ENCODE measurements at regions not wholly inside any gene's neighbourhood (a gene's known extent, or its start where the extent isn't known, plus 50 kb on each side); places are given as distances from the start of the nearest gene placed in this dataset.

GRCh38 chr4:14069886-14070285, 442.4 kb upstream of the BOD1L1 start:
- TF ChIP-seq CTCF (IDR thresholded peaks at IDR 0.05) (no peak), POLR2AphosphoS5 (IDR thresholded peaks at IDR 0.05) (no peak), POLR2A (IDR thresholded peaks at IDR 0.05) (no peak)
